Naive thymus-derived CD8-positive, alpha-beta T cell (primary cell): ENCODE measurements at regions not wholly inside any gene's neighbourhood (a gene's known extent, or its start where the extent isn't known, plus 50 kb on each side); places are given as distances from the start of the nearest gene placed in this dataset.

Experiments used
- ATAC-seq, 2 donors: fragments of 150-1000 bp; cut with Tn5 transposase in 1 of 2; sonication (Bioruptor Pico), chemical (Tn5 transposase) in 1 of 2; 1 replicate in 1 of 2; 2 replicates in 1 of 2; pipeline ENCODE4 v1.10.0; 2021; ENCODE audit warnings: mild to moderate bottlenecking in 2 of 2, moderate library complexity in 2 of 2
- POLR2A ChIA-PET: fragments of 350-600 bp; sonication (Branson Sonifier 250); formaldehyde crosslinking; loops from one replicate; lab custom pipeline; 2021; ENCODE audit warnings: antibody characterized with exemption; lab: Charles Lee
- DNase-seq, 10 donors: peaks; one replicate each; pipeline versions ENCODE4 v3.0.0 to v3.0.0-alpha.2; 2020 to 2022
- H3K27ac Mint-ChIP-seq, 10 donors: one replicate each; pipeline ENCODE4 v1.8.0; 2020 to 2022; ENCODE audit warnings: mild to moderate bottlenecking in 10 of 10, mixed read lengths in 10 of 10, moderate library complexity in 4 of 10, inconsistent platforms in 1 of 10
- H3K27me3 Mint-ChIP-seq, 5 donors: one replicate each; pipeline ENCODE4 v1.8.0; 2021 to 2022; ENCODE audit warnings: mixed read lengths in 5 of 5
- H3K36me3 Mint-ChIP-seq, 3 donors: one replicate each; pipeline ENCODE4 v1.8.0; 2020 to 2022; ENCODE audit warnings: mixed read lengths in 3 of 3, mild to moderate bottlenecking in 2 of 3, inconsistent platforms in 1 of 3
- H3K4me1 Mint-ChIP-seq, 4 donors: one replicate each; pipeline ENCODE4 v1.8.0; 2021 to 2022; ENCODE audit warnings: mixed read lengths in 4 of 4
- H3K4me3 Mint-ChIP-seq, 10 donors: one replicate each; pipeline ENCODE4 v1.8.0; 2020 to 2022; ENCODE audit warnings: mild to moderate bottlenecking in 10 of 10, mixed read lengths in 10 of 10, moderate library complexity in 6 of 10, inconsistent platforms in 1 of 10
- H3K9me3 Mint-ChIP-seq, 9 donors: one replicate each; pipeline ENCODE4 v1.8.0; 2020 to 2022; ENCODE audit warnings: mixed read lengths in 9 of 9, mild to moderate bottlenecking in 3 of 9, inconsistent platforms in 1 of 9, moderate library complexity in 1 of 9

DNA sequence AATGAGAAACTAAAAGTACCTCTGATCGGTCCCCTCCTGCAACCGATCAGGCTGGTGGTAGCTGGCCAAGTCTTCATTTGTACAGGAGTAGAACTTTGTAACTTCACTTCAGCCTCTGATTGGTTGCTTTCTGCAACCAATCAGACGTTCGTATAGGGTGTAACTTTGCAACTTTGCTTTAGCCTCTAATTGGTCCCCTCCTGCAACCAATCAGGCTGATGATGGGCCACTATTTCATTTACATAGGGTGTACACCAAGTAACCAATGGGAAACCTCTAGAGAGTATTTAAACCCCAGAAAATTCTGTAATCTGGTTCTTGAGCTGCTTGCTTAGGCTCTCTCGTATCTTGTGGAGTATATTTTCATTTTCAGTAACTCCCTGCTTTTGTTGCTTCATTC is 445.5 kb downstream of the MED10 start:
- Mint-ChIP-seq H3K27me3 (peaks cover 3 to 11% (median 7%) of the 10 kb centered on the region in 5 donors), H3K27ac (no peak overlapping the region), H3K9me3 (peaks cover 0 to 4% (median 0%) of the 10 kb centered on the region in 9 donors), H3K36me3 (no peaks in the 10 kb centered on the region), H3K4me1 (no peaks in the 10 kb centered on the region), H3K4me3 (no peak overlapping the region)
- ATAC-seq: no peak
- POLR2A ChIA-PET: no interaction called here
- no peak for DNase-seq

DNA sequence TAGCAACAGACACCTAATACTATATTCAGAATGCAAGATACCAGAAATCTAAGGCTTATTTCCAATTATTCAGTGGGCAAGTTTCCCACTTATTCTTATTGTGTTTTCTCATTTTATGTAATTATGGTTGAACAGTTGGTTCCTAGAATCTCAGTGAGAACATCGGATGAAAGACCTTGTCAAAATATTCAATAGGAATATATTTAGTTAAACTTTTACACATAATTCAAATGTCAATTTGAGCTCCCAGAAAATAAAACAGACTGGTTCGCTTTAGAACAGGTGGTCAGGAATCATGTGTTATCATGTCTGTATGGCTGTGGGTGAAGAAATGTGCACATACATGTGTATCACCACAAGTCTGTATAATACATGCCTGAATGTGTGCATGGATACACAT is 447.8 kb downstream of the MED10 start:
- Mint-ChIP-seq H3K9me3 (peaks cover 0 to 4% (median 0%) of the 10 kb centered on the region in 9 donors), H3K27ac (no peak overlapping the region), H3K4me3 (no peak overlapping the region), H3K4me1 (no peaks in the 10 kb centered on the region), H3K27me3 (peaks cover 3 to 20% (median 4%) of the 10 kb centered on the region in 5 donors), H3K36me3 (no peaks in the 10 kb centered on the region)
- DNase-seq (no peak), ATAC-seq (no peak)
- POLR2A ChIA-PET: no interaction called here

DNA sequence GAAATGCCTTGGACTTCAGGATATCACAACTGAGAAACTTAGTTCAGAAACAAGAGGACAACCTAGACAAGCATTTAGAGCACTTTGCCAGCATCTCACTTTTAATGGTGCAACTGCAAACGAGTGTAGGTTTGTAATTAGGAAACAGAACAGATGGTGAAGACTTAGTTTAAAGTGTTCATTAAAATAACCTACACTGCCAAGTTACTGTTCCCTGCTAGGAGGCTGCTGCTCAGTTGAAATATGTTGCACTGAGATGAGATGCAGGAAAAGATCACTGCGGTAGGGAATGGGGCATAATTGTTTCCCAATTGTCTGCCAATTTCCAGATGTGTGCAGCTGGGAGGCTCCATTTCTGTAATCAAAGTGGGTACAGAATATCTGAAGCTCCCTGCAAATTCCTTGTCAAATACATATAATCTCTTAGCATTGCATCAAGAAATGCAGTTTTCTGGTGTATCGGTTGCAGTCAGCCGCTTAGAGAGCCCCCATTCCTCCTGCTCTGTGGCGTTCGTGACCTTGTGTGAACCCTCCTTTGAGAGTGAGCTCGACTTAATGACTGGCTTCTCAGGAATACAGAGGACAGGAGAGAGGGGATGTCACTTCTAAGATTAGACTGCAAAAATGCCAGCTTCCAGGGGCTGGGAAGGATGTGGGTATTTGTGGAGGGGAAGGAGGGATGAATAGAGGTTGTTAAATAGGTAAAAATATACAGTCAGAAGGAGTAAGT is 448.9 kb downstream of the MED10 start:
- Mint-ChIP-seq H3K27me3 (peaks cover 1 to 22% (median 3%) of the 10 kb centered on the region in 5 donors), H3K4me1 (no peaks in the 10 kb centered on the region), H3K9me3 (peaks cover 0 to 3% (median 0%) of the 10 kb centered on the region in 9 donors), H3K27ac (no peak overlapping the region), H3K36me3 (no peaks in the 10 kb centered on the region), H3K4me3 (no peak overlapping the region)
- DNase-seq (no peak), ATAC-seq (no peak)
- POLR2A ChIA-PET: no interaction called here

DNA sequence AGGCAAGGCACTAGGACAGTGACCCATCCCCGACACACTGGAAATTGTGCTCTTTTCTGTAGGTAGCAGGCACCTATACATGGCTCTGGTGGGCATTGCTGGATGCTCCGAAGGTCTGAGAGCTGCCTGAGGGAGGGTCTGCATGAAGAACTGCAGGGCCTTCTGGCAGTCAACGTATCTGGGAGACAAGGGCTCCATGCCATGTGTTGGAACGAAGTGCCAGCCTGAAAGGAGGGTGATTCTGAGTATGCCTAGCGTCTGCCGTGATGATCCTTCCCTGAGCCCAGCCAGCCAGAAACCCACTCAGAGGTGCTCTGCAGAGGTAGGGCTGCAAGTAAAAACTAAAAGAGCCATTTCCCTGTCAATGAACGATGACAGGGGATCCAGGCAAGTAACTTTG is 453.2 kb downstream of the MED10 start:
- peaks cover 0 to 22% (median 0%) of the 10 kb centered on the region in 5 donors for H3K27me3 Mint-ChIP-seq
- no peak overlapping the region for H3K27ac Mint-ChIP-seq
- H3K36me3 Mint-ChIP-seq: no peaks in the 10 kb centered on the region
- H3K4me3 Mint-ChIP-seq: no peak overlapping the region
- ATAC-seq: no peak
- no peaks in the 10 kb centered on the region for H3K9me3 Mint-ChIP-seq
- H3K4me1 Mint-ChIP-seq: no peaks in the 10 kb centered on the region
- DNase-seq: no peak
- POLR2A ChIA-PET: no interaction called here

DNA sequence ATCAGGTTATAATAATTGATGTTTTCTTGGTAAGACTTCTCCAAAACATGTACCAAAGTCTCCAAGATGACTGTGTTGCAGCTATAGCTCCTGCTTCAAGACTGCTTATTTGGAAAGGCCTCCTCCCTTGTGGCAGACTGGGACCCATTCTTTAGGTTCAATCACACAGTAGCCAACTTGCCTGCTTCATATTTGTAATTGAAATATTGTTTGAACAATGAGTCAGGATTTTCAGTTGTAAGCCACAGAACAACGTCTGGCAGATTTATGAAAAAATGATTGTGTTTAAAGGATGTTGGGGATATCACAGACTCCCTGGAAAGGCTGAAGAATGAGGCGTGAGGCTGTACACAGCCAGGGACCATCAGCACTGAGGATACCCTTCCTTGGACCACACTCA is 458.9 kb downstream of the MED10 start:
- Mint-ChIP-seq H3K36me3 (no peaks in the 10 kb centered on the region), H3K27me3 (peaks cover 0 to 3% (median 0%) of the 10 kb centered on the region in 5 donors), H3K4me3 (no peak overlapping the region), H3K27ac (no peak overlapping the region), H3K4me1 (no peaks in the 10 kb centered on the region), H3K9me3 (no peaks in the 10 kb centered on the region)
- POLR2A ChIA-PET: no interaction called here
- no peak for ATAC-seq
- no peak for DNase-seq

DNA sequence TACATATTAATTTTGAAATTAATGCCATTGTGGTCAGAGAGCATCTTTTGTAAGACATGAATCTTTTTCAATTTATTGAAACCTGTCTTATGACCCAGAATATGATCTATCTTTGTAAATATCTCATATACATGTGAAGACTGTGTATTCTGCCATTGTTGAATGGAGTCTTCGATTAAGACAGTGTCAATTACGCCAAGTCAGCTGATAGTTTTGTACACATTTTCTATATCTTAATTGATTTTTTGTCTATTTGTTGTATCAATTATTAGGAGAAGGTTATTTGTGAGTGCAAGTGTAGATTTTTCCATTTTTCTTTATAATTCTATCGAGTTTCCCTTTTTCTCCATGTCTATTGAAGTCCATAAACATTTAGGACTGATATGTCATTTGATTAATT is 471.6 kb downstream of the MED10 start:
- Mint-ChIP-seq H3K4me3 (no peak overlapping the region), H3K27ac (no peak overlapping the region), H3K4me1 (no peaks in the 10 kb centered on the region), H3K36me3 (no peaks in the 10 kb centered on the region), H3K9me3 (peaks cover 0 to 6% (median 2%) of the 10 kb centered on the region in 9 donors), H3K27me3 (peaks cover 0 to 23% (median 3%) of the 10 kb centered on the region in 5 donors)
- DNase-seq (no peak), ATAC-seq (no peak)
- POLR2A ChIA-PET: no interaction called here

DNA sequence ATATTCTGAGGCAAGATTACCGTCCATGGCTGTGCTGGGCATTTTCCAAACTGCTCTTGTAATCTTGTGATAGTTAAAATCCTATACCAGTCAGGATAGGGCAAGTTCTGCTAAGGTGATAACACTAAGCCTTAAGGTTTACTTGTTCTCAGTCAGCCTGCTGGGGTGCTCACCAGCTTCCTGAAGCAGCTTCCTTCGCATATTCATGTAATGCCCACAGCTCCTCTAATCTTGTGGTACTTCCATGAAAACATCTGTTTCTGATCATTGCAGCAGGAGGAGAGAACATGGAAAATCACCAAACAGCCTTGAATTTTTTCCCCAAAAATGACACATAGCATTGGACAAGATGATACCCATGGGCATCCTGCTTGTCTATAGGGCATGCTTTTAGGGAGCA is 473.2 kb downstream of the MED10 start:
- no peak for ATAC-seq
- H3K36me3 Mint-ChIP-seq: no peaks in the 10 kb centered on the region
- POLR2A ChIA-PET: no interaction called here
- peaks cover 0 to 12% (median 2%) of the 10 kb centered on the region in 9 donors for H3K9me3 Mint-ChIP-seq
- no peaks in the 10 kb centered on the region for H3K4me1 Mint-ChIP-seq
- H3K27ac Mint-ChIP-seq: no peak overlapping the region
- H3K27me3 Mint-ChIP-seq: peaks cover 0 to 22% (median 3%) of the 10 kb centered on the region in 5 donors
- no peak for DNase-seq
- no peak overlapping the region for H3K4me3 Mint-ChIP-seq

DNA sequence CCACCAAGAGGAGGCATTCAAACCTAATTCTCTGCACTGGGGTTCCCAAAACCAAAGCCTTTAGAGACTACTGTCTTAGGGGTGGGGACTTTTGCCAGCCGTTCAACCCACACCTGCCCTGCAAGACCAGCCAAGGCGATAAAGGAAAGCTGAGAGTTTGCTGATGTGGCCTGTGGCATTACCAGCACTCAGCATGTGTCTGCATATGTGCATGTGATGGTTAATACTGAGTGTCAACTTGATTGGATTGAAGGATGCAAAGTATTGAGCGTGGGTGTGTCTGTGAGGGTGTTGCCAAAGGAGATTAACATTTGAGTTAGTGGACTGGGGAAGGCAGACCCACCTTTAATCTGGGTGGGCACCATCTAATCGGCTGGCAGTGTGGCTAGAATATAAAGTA is 474.2 kb downstream of the MED10 start:
- no peak for ATAC-seq
- Mint-ChIP-seq H3K36me3 (no peaks in the 10 kb centered on the region), H3K4me1 (no peaks in the 10 kb centered on the region)

DNA sequence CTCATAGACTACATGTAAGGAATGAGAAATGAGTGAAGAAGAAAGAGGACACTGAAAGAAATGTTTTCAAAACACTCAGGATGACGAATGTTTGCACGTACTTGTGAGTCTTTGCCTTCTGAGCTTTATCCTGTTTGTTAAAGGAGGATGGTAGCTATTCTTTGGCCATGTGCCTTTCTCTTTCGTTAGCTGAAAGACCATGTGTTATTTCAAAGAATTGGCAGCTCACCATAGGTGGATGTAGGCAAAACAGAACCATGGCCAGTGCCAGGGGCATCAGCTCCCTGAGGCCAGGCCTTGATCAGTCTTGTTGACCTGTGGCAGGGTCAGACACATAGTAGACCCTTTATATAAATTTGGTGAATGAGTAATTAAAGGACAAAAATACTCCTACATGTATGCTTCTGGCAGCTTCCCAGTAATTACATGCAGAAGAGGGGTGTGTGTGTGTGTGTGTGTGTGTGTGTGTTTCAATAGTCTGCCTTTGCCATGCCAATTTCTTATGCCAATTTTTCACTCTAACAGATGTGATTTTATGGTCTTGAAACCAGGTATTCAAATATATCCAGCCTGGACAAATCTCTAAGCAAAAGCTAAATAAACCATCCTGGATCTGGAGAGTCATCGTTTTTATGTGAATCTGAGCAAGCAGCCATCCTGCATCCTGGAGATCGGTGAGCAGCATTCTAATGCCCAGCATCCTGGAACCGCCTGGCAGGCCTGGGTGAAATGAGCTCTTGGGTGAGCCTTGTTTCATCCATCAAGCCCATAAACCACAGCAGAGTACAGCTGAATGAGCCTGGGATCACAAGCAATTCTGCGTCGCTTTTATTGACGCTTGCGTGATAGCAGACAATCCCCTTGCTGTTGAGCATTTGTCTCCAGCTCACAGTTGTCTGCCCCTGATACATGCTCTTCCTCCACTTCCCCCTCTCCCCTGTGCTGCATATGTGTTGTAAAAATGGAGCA is 475.4 kb downstream of the MED10 start:
- ATAC-seq: no peak
- DNase-seq: no peak
- no peaks in the 10 kb centered on the region for H3K36me3 Mint-ChIP-seq
- no peaks in the 10 kb centered on the region for H3K4me1 Mint-ChIP-seq
- H3K27me3 Mint-ChIP-seq: peaks cover 0 to 12% (median 0%) of the 10 kb centered on the region in 5 donors
- peak overlapping the region in 1 of 10 donors; percentile 24 for H3K27ac Mint-ChIP-seq
- H3K4me3 Mint-ChIP-seq: no peak overlapping the region
- H3K9me3 Mint-ChIP-seq: peaks cover 0 to 12% (median 2%) of the 10 kb centered on the region in 9 donors
- POLR2A ChIA-PET: no interaction called here

More for the DNA sequence above, 474.2 kb downstream of the MED10 start:
- no peak overlapping the region for H3K4me3 Mint-ChIP-seq
- H3K27me3 Mint-ChIP-seq: peaks cover 0 to 12% (median 2%) of the 10 kb centered on the region in 5 donors
- DNase-seq: no peak
- no peak overlapping the region for H3K27ac Mint-ChIP-seq
- POLR2A ChIA-PET: no interaction called here
- peaks cover 0 to 12% (median 2%) of the 10 kb centered on the region in 9 donors for H3K9me3 Mint-ChIP-seq

DNA sequence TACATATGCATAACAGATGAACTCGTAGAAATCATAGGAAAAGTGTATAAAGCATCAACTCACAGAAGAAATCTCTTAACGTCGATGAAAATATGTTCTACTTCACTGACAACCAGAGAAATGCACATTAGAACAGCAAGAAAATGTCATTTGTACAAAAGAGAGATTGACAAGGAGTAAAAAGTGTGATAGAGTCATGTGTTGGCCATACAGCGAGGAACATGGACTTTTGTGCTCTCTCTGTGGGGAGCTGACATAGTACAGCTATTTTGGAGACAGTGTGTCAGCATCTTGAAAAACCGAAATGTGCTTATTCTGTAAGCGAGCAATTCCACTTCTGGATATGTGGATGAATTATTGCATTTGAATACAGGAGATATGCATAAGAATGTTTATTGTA is 477.9 kb downstream of the ICE1 start:
- Mint-ChIP-seq H3K4me1 (no peaks in the 10 kb centered on the region), H3K4me3 (no peak overlapping the region), H3K27ac (no peak overlapping the region), H3K27me3 (peaks cover 0 to 11% (median 0%) of the 10 kb centered on the region in 5 donors), H3K9me3 (peaks cover 0 to 12% (median 2%) of the 10 kb centered on the region in 9 donors), H3K36me3 (no peaks in the 10 kb centered on the region)
- POLR2A ChIA-PET: no interaction called here
- no peak for DNase-seq
- no peak for ATAC-seq

DNA sequence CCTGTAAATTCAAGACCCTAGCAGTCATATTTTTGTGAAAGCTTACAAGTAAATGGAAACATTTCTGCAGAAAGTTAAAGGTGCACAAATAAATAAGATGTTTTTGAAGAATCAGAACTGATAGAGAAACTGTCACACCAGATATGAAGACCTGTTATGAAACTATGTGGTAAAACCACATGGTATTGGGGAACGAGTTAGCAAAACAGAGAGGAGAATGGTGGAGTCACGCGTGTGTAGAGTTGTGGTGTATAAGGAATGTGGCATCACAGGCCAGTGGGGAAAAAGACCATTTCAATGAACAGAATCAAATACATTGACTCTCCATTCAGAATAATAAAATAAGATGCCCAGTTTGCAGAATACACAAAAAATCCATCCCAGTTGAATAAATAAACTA is 477.2 kb downstream of the ICE1 start:
- no peaks in the 10 kb centered on the region for H3K36me3 Mint-ChIP-seq
- POLR2A ChIA-PET: no interaction called here
- no peak for ATAC-seq
- H3K4me3 Mint-ChIP-seq: no peak overlapping the region
- peaks cover 0 to 10% (median 3%) of the 10 kb centered on the region in 5 donors for H3K27me3 Mint-ChIP-seq
- H3K27ac Mint-ChIP-seq: no peak overlapping the region
- no peaks in the 10 kb centered on the region for H3K4me1 Mint-ChIP-seq
- peaks cover 0 to 12% (median 2%) of the 10 kb centered on the region in 9 donors for H3K9me3 Mint-ChIP-seq
- DNase-seq: no peak

DNA sequence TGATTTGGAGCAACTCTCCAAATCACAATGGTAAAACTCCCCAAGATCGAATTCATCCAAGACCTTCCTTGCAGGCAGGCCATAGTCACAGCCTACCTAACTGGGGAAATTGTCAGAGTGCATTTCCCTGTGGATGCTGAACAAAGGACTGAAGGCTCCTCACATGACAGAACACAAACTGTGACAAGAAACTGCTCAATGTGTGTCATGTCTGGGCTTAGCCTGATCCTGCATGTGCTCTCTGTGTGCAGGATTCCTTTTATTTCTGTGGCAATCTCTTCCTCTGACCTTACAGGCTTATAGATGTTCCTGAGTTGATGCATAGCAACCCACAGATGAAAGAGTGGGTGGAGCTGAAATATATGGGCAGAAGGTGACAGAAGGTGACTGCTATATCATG is 465.8 kb downstream of the ICE1 start:
- H3K9me3 Mint-ChIP-seq: peaks cover 0 to 6% (median 0%) of the 10 kb centered on the region in 9 donors
- no peak overlapping the region for H3K27ac Mint-ChIP-seq
- H3K4me3 Mint-ChIP-seq: no peak overlapping the region
- H3K27me3 Mint-ChIP-seq: peaks cover 11 to 31% (median 18%) of the 10 kb centered on the region in 5 donors
- no peak for DNase-seq
- no peaks in the 10 kb centered on the region for H3K36me3 Mint-ChIP-seq
- POLR2A ChIA-PET: no interaction called here
- ATAC-seq: no peak
- H3K4me1 Mint-ChIP-seq: peaks cover 0 to 3% (median 0%) of the 10 kb centered on the region in 4 donors

DNA sequence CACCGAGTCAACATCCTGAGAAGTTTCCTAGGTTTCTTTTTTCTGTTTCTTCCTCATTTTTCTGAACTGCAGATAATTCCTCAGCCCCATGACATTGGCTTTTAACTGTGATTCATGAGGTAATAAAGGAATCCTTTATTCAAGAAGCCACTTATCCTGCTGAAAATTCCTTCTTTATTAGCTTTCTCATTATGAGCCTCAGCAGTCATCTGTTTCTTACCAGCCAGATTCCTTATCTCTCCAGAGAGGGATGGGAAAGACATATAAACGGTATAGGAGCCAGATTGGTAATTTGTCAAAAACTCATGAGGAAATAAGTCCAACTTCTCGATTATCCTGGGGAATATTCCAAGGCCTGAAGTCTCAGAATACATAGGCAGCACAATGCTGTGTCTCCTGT is 465.4 kb downstream of the ICE1 start:
- ATAC-seq (no peak), DNase-seq (no peak)
- POLR2A ChIA-PET: no interaction called here
- Mint-ChIP-seq H3K27ac (no peak overlapping the region), H3K9me3 (peaks cover 0 to 6% (median 0%) of the 10 kb centered on the region in 9 donors), H3K36me3 (no peaks in the 10 kb centered on the region), H3K27me3 (peaks cover 11 to 31% (median 16%) of the 10 kb centered on the region in 5 donors), H3K4me3 (no peak overlapping the region), H3K4me1 (peaks cover 0 to 3% (median 0%) of the 10 kb centered on the region in 4 donors)
